SJSA1 (cell line): ENCODE measurements at regions not wholly inside any gene's neighbourhood (a gene's known extent, or its start where the extent isn't known, plus 50 kb on each side); places are given as distances from the start of the nearest gene placed in this dataset.

Experiments
- DNase-seq, 2 experiments: peaks; one replicate each; pipeline ENCODE4 v3.0.0-alpha.2; 2015 to 2020; ENCODE audit warnings: low spot score in 2 of 2, low read depth in 1 of 2
- H3K27ac ChIP-seq: fragments of 250-450 bp; sonication (Bioruptor Pico); 2 replicates; pipeline ENCODE4 v1.5.1; 2020; ENCODE audit warnings: mild to moderate bottlenecking, moderate library complexity
- H3K27me3 ChIP-seq: fragments of 250-450 bp; sonication (Bioruptor Pico); replicated peaks from 2 replicates; pipeline ENCODE4 v1.5.1; 2020; ENCODE audit warnings: mild to moderate bottlenecking, moderate library complexity
- H3K36me3 ChIP-seq: fragments of 250-450 bp; sonication (Bioruptor Pico); 2 replicates; pipeline ENCODE4 v1.5.1; 2020; ENCODE audit warnings: mild to moderate bottlenecking
- H3K4me1 ChIP-seq: fragments of 250-450 bp; sonication (Bioruptor Pico); replicated peaks from 2 replicates; pipeline ENCODE4 v1.6.1; 2021; ENCODE audit warnings: mild to moderate bottlenecking
- H3K4me3 ChIP-seq: fragments of 250-450 bp; sonication (Bioruptor Pico); 2 replicates; pipeline ENCODE4 v1.5.1; 2020; ENCODE audit warnings: mild to moderate bottlenecking
- H3K9me3 ChIP-seq: fragments of 250-450 bp; sonication (Bioruptor Pico); replicated peaks from 2 replicates; pipeline ENCODE4 v1.5.1; 2020; ENCODE audit warnings: mild to moderate bottlenecking

DNA sequence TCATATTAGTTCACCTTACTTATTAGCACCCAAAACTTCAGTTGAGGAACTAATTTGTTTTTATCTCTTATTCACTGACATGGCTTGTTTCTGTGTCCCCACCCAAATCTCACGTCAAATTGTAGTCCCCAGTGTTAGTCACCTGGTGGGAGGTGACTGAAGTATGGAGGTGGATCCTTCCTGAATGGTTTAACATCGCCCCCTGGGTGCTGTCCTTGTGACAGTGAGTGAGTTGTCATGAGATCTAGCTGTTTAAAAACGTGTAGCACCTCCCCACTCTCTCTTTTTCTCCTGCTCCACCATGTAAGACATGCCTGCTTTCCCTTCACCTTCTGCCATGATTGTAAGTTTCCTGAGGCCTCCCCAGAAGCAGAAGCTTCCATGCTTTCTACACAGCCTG, 75.0 kb upstream of the HECTD2 start:
- H3K27ac ChIP-seq: no peak overlapping the region
- no peak overlapping the region for H3K4me3 ChIP-seq
- H3K27me3 ChIP-seq: no peaks in the 10 kb centered on the region
- no peaks in the 10 kb centered on the region for H3K4me1 ChIP-seq
- DNase-seq: no peak
- H3K36me3 ChIP-seq: no peaks in the 10 kb centered on the region
- no peaks in the 10 kb centered on the region; the same call in 1 of the 2 replicates for H3K9me3 ChIP-seq

GRCh38 chr10:91339729-91340128, 70.4 kb upstream of the HECTD2 start:
- Histone ChIP-seq H3K4me3 (no peak overlapping the region), H3K36me3 (no peaks in the 10 kb centered on the region), H3K27ac (no peak overlapping the region), H3K9me3 (no peaks in the 10 kb centered on the region), H3K27me3 (no peaks in the 10 kb centered on the region), H3K4me1 (peaks cover 8% of the 10 kb centered on the region)
- no peak for DNase-seq

GRCh38 chr10:91340613-91341362, 69.4 kb upstream of the HECTD2 start:
- Histone ChIP-seq H3K36me3 (no peaks in the 10 kb centered on the region), H3K27ac (peak overlapping the region; percentile 44), H3K9me3 (no peaks in the 10 kb centered on the region), H3K4me1 (peaks cover 8% of the 10 kb centered on the region), H3K4me3 (no peak overlapping the region), H3K27me3 (no peaks in the 10 kb centered on the region)
- DNase-seq: peak in 1 of 2 experiments; percentile 44

GRCh38 chr10:91341686-91342085, 68.5 kb upstream of the HECTD2 start:
- Histone ChIP-seq H3K4me3 (no peak overlapping the region), H3K4me1 (peaks cover 8% of the 10 kb centered on the region), H3K27me3 (no peaks in the 10 kb centered on the region), H3K36me3 (no peaks in the 10 kb centered on the region), H3K27ac (peak overlapping the region; percentile 44; the same call in 1 of the 2 replicates), H3K9me3 (no peaks in the 10 kb centered on the region)
- DNase-seq: no peak

GRCh38 chr10:91343010-91343409, 67.1 kb upstream of the HECTD2 start:
- DNase-seq: no peak
- Histone ChIP-seq H3K36me3 (no peaks in the 10 kb centered on the region), H3K27ac (no peak overlapping the region), H3K4me1 (peaks cover 8% of the 10 kb centered on the region), H3K9me3 (no peaks in the 10 kb centered on the region), H3K4me3 (no peak overlapping the region), H3K27me3 (no peaks in the 10 kb centered on the region)

DNA sequence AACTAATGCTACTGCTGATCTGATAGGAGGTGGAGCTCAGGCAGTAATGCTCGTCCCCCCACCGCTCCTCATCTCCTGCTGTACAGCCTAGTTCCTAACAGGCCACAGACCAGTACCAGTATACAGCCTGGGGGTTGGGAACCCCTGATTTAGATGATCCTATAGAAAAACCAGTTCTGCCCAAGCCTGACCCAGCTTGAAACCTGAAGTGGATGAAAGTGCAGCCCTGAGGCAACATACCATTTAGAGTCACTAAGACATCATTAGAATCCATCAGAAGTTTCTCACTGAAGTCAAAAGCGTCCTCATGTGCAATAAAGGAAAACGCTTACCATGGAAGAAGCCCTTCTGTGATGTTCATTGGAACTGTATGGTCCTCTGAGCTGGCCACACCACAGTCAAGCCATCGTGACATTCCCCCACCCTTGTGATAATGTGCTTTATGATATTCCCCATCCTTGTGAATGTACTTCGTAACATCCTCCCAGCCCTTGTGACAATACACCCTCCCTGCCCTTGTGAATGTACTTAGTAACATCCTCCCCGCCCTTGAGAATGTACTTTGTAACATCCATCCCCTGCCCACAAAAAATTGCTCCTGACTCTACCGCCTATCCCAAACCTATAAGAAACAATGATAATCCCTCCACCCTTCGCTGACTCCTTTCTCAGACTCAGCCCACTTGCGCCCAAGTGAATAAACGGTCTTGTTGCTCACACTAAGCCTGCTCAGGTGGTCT, 65.9 kb upstream of the HECTD2 start:
- Histone ChIP-seq H3K27ac (no peak overlapping the region), H3K4me1 (peaks cover 13% of the 10 kb centered on the region), H3K4me3 (no peak overlapping the region), H3K27me3 (no peaks in the 10 kb centered on the region), H3K36me3 (no peaks in the 10 kb centered on the region), H3K9me3 (no peaks in the 10 kb centered on the region)
- DNase-seq: no peak

DNA sequence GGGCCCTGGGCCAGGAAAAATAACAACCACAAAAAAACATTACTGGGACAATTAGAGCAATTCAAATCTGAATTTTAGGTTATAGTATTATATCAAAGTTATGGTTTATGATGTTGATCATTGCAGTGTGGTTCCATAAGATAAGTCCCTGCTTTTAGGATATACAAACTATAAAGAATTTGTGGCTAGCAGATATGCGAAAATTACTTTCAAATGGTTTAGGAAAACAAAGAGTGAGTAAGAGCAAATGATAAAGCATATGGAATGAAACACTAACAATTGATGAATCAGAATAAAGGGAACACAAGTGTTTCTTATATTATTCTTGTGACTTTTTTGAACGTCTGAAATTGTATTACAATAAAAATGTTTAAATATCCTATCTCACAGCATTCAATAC, 64.4 kb upstream of the HECTD2 start:
- no peaks in the 10 kb centered on the region for H3K27me3 ChIP-seq
- H3K36me3 ChIP-seq: no peaks in the 10 kb centered on the region
- H3K4me3 ChIP-seq: no peak overlapping the region
- peaks cover 18% of the 10 kb centered on the region for H3K4me1 ChIP-seq
- no peak for DNase-seq
- H3K9me3 ChIP-seq: no peaks in the 10 kb centered on the region
- H3K27ac ChIP-seq: no peak overlapping the region

DNA sequence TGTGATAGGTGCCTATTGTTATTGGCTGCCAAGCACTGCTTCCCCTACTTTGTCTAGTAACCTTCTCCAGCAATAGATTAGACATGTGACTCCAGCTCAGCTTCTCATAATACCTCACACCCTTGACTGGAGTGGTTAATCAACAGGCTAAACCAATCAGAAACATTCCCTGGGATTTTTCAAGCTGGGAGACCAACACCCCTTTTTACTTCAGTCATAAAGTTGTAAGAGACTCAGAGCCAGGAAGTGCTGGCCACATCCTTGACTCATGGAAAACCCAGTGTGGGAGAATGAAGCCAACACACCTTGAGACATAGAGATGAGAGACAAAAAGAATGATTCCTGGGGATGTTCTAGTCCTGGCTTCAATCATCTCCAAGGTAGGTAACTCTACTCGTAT, 62.6 kb upstream of the HECTD2 start:
- no peaks in the 10 kb centered on the region for H3K9me3 ChIP-seq
- no peak for DNase-seq
- peaks cover 10% of the 10 kb centered on the region; the same call in 1 of the 2 replicates for H3K4me1 ChIP-seq
- H3K27me3 ChIP-seq: no peaks in the 10 kb centered on the region
- H3K27ac ChIP-seq: no peak overlapping the region
- H3K36me3 ChIP-seq: no peaks in the 10 kb centered on the region
- no peak overlapping the region for H3K4me3 ChIP-seq

- Histone ChIP-seq H3K27me3 (no peaks in the 10 kb centered on the region), H3K36me3 (no peaks in the 10 kb centered on the region), H3K27ac (no peak overlapping the region), H3K4me1 (peaks cover 10% of the 10 kb centered on the region; the same call in 1 of the 2 replicates), H3K9me3 (no peaks in the 10 kb centered on the region), H3K4me3 (no peak overlapping the region)
- peak in 1 of 2 experiments; percentile 12 for DNase-seq
Observed at GRCh38 chr10:91349381-91349780, 60.8 kb upstream of the HECTD2 start.

DNA sequence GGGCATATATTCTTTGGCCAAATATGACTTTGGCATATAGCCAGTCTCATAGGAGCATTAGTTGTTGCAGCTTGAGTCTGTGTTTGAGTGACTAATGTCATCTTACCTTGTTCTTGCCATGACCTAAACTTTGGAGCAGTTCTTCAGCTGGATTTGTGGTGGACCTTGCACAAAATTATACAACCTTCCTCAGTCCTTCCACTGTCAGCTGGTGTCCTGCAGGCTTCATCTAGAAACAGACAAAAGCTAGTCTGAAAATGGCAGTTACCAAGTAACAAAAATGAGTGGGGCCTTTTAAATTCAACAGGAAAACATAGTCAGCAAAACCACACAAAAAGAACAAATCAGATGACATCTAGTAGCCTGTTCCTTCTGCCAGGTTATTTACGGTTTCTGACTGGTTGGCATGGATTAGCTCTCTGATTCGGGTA, 59.5 kb upstream of the HECTD2 start:
- Histone ChIP-seq H3K9me3 (no peaks in the 10 kb centered on the region), H3K4me1 (peaks cover 10% of the 10 kb centered on the region; the same call in 1 of the 2 replicates), H3K4me3 (no peak overlapping the region), H3K36me3 (no peaks in the 10 kb centered on the region), H3K27me3 (no peaks in the 10 kb centered on the region), H3K27ac (no peak overlapping the region)
- no peak for DNase-seq

DNA sequence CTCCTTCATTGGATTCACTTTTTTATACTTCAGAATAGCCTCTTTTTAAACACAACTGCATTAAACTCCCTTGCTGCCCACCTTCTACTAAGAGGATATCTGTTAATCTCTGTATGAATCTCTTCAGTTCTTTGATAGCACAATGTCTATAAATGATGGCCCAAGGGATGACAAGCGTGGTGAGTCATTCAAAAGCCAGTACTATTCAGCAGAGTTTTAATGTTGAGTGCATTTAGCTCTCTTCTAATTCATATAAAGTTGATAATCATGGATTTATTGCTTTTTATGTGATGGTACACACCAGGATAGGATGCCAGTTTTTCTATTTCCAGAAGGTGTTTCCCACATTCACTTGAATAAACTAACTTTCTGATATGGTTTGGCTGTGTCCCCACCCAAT, 57.4 kb upstream of the HECTD2 start:
- Histone ChIP-seq H3K27ac (no peak overlapping the region), H3K27me3 (no peaks in the 10 kb centered on the region), H3K9me3 (no peaks in the 10 kb centered on the region), H3K36me3 (no peaks in the 10 kb centered on the region), H3K4me3 (no peak overlapping the region), H3K4me1 (peaks cover 10% of the 10 kb centered on the region; the same call in 1 of the 2 replicates)
- DNase-seq: no peak

DNA sequence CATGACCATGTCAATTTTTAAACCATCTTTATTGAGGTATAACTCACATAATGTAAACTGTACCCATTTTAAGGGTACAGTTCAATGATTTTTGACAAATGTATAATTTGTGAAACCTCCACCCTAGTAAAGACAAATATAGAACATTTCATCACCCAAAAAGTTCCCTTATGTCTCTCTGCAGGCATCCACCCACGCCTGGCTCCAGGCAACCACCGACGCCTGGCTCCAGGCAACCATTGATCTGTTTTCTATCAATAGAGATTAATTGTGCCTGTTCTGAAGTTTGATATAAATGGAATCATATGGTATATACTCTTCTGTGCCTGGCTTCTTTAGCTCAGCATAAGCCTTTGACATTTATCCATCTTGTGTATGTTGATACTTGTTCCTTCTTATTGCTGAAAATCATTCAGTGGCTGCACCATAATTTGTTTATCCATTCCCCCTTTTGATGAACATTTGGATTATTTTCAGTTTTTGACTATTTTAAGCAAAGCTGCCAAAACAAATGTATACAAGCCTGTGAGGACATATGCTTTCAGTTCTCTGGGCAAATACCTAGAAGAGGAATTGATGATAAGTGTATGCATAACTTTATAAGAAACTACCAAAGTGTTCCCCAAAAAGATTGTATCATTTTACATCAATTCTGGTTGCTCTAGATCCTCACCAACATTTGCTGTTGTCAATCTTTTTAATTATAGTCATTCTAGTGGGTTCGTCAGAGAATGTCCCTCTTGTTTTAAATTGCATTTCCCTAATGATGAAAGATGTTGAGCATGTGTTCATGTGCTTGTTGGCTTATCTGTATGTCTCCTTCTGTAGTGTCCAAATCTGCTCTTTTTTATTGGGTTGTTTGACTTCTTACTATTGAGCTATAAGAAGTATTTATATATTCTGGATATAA, 55.7 kb upstream of the HECTD2 start:
- Histone ChIP-seq H3K4me1 (0 out of 2 replicates have a peak, but pooled peaks cover 4% of the 10 kb centered on the region), H3K27me3 (no peaks in the 10 kb centered on the region), H3K36me3 (no peaks in the 10 kb centered on the region), H3K4me3 (no peak overlapping the region), H3K9me3 (no peaks in the 10 kb centered on the region), H3K27ac (no peak overlapping the region)
- DNase-seq: no peak

- Histone ChIP-seq H3K4me3 (no peak overlapping the region), H3K4me1 (peaks cover 7% of the 10 kb centered on the region; the same call in 1 of the 2 replicates), H3K27me3 (no peaks in the 10 kb centered on the region), H3K9me3 (no peaks in the 10 kb centered on the region), H3K36me3 (no peaks in the 10 kb centered on the region), H3K27ac (no peak overlapping the region)
- no peak for DNase-seq
Observed at GRCh38 chr10:91355998-91356397, 54.1 kb upstream of the HECTD2 start.
